ENCODE measurements at regions not wholly inside any gene's neighbourhood (a gene's known extent, or its start where the extent isn't known, plus 50 kb on each side); places are given as distances from the start of the nearest gene placed in this dataset.

GRCh38 chr6:169904051-169904922 is 152.9 kb downstream of the ERMARD start (continued):
- TF ChIP-seq EZH2 (IDR thresholded peaks at IDR 0.05; ENCODE audit: low read depth, low read length, severe bottlenecking): no peak
- no peak for TF ChIP-seq SP1 (IDR thresholded peaks at IDR 0.05; ENCODE audit: low read depth, low read length)

All from H1 (cell line).